Body of pancreas (tissue), 4 donors: ENCODE measurements at regions not wholly inside any gene's neighbourhood (a gene's known extent, or its start where the extent isn't known, plus 50 kb on each side); places are given as distances from the start of the nearest gene placed in this dataset.

ENCODE experiments used
- ATAC-seq: fragments of 150-250 bp; one replicate; pipeline ENCODE4 v1.9.1; 2016
- DNase-seq, 4 donors: peaks; one replicate each; pipeline ENCODE4 v3.0.0-alpha.2; 2019
- H3K27ac ChIP-seq, 4 donors: fragments of 200-600 bp; sonication (generic); 1 replicate in 3 of 4; 2 replicates in 1 of 4; pipeline versions ENCODE4 v1.5.1 to v1.6.1; 2016 to 2019; ENCODE audit warnings: mild to moderate bottlenecking in 1 of 4, mixed read lengths in 1 of 4, moderate library complexity in 1 of 4
- H3K27me3 ChIP-seq, 2 donors: fragments of 200-600 bp; sonication (generic); one replicate each; pipeline ENCODE4 v1.6.0; 2016; ENCODE audit warnings: mild to moderate bottlenecking in 1 of 2
- H3K36me3 ChIP-seq, 2 donors: fragments of 200-600 bp; sonication (generic); replicated peaks in 1 of 2; 2 replicates each; pipeline ENCODE4 v1.5.1; 2016; ENCODE audit warnings: low read depth in 2 of 2; ENCODE audit not compliant: insufficient read depth in 1 of 2
- H3K4me1 ChIP-seq: fragments of 200-600 bp; sonication (generic); one replicate; pipeline ENCODE4 v1.6.0; 2016
- H3K4me3 ChIP-seq, 2 donors: fragments of 200-600 bp; sonication (generic); 1 replicate in 1 of 2; 2 replicates in 1 of 2; pipeline ENCODE4 v1.5.1; 2016 to 2019
- H3K9me3 ChIP-seq, 3 donors: fragments of 200-600 bp; sonication (generic); 1 replicate in 2 of 3; 2 replicates in 1 of 3; pipeline ENCODE4 v1.5.1; 2016
- POLR2A ChIP-seq, 3 donors: fragments of 450-650 bp; IDR thresholded peaks; one replicate each; pipeline ENCODE4 v1.6.1; 2016; ENCODE audit warnings: antibody characterized with exemption in 3 of 3, mild to moderate bottlenecking in 2 of 3
- WGBS, 2 donors: methylation state at CpG; one replicate each; pipeline ENCODE4 v1.1.5; 2017; 5-methylcytosine and 5-hydroxymethylcytosine counted together
- intact Hi-C: fragments of 100-400 bp; cut with DNase I; formaldehyde crosslinking; loops from one replicate; pipeline ENCODE4 v1.15.1; 2023
- TF ChIP-seq, protein P1 (sequence below), 7 experiments: fragments of 450-650 bp in 4 of 7; fragments of 200-600 bp in 3 of 7; sonication (generic) in 3 of 7; IDR thresholded peaks; one replicate each; pipeline ENCODE4 v1.5.1; 2016 to 2019; ENCODE audit warnings: antibody characterized with exemption in 7 of 7

DNA sequence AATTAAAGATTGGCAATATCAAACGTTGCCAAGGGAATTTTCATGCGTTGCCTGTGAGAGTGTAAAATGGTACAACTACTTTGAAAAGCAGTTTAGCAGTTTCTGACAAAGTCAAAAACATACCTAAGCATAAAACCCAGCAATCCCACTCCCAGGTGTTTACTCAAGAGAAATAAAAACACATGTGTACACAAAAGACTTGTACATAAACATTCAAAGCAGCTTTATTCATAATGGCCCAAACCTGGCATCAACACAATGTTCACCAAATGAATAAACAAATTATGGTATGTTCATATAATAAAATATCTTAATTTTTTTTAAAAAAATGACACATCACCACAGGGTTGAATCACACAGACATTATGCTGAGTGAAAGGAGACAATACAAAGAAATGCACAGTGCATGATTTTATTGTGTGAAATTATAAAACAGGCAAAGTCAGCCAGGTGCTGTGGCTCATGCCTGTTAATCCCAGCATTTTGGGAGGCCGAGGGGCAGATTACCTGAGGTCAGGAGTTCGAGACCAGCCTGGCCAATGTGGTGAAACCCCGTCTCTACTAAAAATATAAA, 240.4 kb upstream of the MARCKS start:
- no peak for TF ChIP-seq POLR2A (IDR thresholded peaks at IDR 0.05)
- TF ChIP-seq, protein P1, sequence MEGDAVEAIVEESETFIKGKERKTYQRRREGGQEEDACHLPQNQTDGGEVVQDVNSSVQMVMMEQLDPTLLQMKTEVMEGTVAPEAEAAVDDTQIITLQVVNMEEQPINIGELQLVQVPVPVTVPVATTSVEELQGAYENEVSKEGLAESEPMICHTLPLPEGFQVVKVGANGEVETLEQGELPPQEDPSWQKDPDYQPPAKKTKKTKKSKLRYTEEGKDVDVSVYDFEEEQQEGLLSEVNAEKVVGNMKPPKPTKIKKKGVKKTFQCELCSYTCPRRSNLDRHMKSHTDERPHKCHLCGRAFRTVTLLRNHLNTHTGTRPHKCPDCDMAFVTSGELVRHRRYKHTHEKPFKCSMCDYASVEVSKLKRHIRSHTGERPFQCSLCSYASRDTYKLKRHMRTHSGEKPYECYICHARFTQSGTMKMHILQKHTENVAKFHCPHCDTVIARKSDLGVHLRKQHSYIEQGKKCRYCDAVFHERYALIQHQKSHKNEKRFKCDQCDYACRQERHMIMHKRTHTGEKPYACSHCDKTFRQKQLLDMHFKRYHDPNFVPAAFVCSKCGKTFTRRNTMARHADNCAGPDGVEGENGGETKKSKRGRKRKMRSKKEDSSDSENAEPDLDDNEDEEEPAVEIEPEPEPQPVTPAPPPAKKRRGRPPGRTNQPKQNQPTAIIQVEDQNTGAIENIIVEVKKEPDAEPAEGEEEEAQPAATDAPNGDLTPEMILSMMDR (IDR thresholded peaks at IDR 0.05): no peak
- no peak overlapping the region for H3K27ac ChIP-seq
- no peaks in the 10 kb centered on the region for H3K9me3 ChIP-seq
- no peak for ATAC-seq
- 89 to 90% methylated on average over 5 of the region's 5 CpGs for WGBS, 2 donors
- intact Hi-C loops: no loop called here
- H3K4me3 ChIP-seq: no peak overlapping the region
- DNase-seq: no peak
- H3K27me3 ChIP-seq: no peaks in the 10 kb centered on the region
- no peaks in the 10 kb centered on the region for H3K36me3 ChIP-seq
- H3K4me1 ChIP-seq: no peaks in the 10 kb centered on the region

DNA sequence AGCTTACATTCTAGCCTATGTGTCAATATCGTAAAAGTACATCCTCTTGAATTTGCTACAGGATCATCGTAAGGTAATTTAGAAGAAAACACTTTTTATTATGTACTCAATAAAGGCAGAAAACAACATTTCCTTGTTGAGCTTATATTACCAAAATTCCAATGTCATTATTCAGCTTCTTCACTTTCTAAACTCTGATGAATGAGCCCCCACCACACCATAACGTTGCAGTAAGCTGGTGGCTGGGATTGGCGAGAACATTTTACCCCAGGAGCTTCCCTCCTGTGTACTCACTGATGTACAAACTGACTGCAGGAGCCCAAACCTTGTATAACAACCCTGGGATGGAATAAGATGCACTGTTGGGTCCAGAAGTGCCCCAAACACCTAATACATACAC, 238.1 kb upstream of the MARCKS start:
- Histone ChIP-seq H3K36me3 (no peaks in the 10 kb centered on the region), H3K4me3 (no peak overlapping the region), H3K4me1 (no peaks in the 10 kb centered on the region), H3K27ac (no peak overlapping the region), H3K9me3 (no peaks in the 10 kb centered on the region), H3K27me3 (no peaks in the 10 kb centered on the region)
- WGBS, 2 donors: 76 to 81% methylated on average over 4 of the region's 4 CpGs
- no peak for ATAC-seq
- DNase-seq: no peak
- TF ChIP-seq, protein P1 (IDR thresholded peaks at IDR 0.05): no peak
- TF ChIP-seq POLR2A (IDR thresholded peaks at IDR 0.05): no peak
- intact Hi-C loops: no loop called here

DNA sequence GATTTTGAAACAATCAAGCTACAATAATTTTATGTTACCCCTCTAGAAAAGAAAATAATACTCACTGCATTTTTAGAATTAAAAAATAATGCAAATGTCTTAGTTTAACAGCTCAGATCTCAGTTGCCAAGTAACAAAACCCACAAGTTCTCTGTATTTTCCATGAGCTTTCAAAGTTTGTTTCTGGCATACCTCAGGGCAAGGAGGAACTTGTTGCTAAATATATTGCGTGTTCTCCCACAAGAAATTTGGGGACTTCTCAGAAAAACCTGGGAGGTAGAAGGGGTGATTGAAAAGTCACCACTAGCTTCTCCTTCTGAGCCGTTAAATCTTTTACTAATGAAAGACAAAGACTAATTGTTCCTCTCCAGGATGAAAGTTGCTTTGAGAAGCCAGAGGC, 236.8 kb upstream of the MARCKS start:
- ATAC-seq: no peak
- Histone ChIP-seq H3K4me1 (no peaks in the 10 kb centered on the region), H3K9me3 (no peaks in the 10 kb centered on the region), H3K27me3 (no peaks in the 10 kb centered on the region), H3K27ac (no peak overlapping the region), H3K4me3 (no peak overlapping the region), H3K36me3 (no peaks in the 10 kb centered on the region)
- TF ChIP-seq, protein P1 (IDR thresholded peaks at IDR 0.05): no peak
- TF ChIP-seq POLR2A (IDR thresholded peaks at IDR 0.05): no peak
- DNase-seq: no peak
- intact Hi-C loops: no loop called here
- 58 to 59% methylated on average over 2 of the region's 2 CpGs for WGBS, 2 donors

DNA sequence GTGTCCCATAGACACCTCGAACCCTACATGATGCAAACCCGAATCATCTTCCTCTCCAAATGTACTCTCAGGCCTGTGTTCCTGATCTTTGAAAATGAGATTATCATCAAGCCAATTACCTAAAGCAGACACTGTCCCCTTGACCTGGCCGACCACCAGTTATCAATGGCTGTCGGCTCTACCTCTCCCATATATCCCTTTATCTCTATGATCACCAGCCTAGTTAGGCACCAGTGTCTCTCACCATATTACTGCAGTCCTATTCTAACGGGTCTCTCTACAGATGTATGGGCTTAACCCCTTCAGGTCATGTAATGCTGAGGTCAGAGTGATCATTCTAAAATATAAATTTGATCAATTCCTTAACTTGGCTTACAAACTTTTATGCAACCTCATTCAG, 234.9 kb upstream of the MARCKS start:
- no peak overlapping the region for H3K27ac ChIP-seq
- H3K36me3 ChIP-seq: no peaks in the 10 kb centered on the region
- no peaks in the 10 kb centered on the region for H3K9me3 ChIP-seq
- H3K4me1 ChIP-seq: no peaks in the 10 kb centered on the region
- WGBS, 2 donors: 76 to 87% methylated on average over 5 of the region's 5 CpGs
- DNase-seq (no peak), ATAC-seq (no peak)
- intact Hi-C loops: no loop called here
- no peak overlapping the region for H3K4me3 ChIP-seq
- TF ChIP-seq POLR2A (IDR thresholded peaks at IDR 0.05): no peak
- TF ChIP-seq, protein P1 (IDR thresholded peaks at IDR 0.05): no peak
- no peaks in the 10 kb centered on the region for H3K27me3 ChIP-seq

DNA sequence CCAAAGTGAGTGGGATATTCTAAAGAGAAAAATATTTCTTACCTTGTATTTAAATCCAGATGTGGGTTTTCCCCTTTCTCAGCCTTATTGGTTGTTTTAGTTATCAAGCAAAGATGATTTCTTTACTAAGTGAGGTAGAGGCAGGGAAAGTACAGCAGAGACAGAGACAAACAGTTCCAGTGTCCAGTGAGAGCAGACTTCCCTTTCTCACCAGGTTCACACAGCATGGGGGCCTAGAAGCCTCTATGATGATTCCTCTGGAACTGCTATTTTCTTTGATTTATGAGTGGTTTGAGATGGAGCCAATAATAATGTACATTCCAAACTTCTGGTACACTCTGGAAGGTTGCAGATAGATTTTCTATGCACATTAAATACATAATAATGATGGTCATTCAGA, 234.0 kb upstream of the MARCKS start:
- intact Hi-C loops: no loop called here
- no peak overlapping the region for H3K4me3 ChIP-seq
- ATAC-seq (no peak), DNase-seq (no peak)
- no peaks in the 10 kb centered on the region for H3K9me3 ChIP-seq
- no peaks in the 10 kb centered on the region for H3K27me3 ChIP-seq
- H3K27ac ChIP-seq: no peak overlapping the region
- TF ChIP-seq POLR2A (IDR thresholded peaks at IDR 0.05): no peak
- TF ChIP-seq, protein P1 (IDR thresholded peaks at IDR 0.05): no peak
- no peaks in the 10 kb centered on the region for H3K36me3 ChIP-seq
- H3K4me1 ChIP-seq: no peaks in the 10 kb centered on the region
